Mucosa of descending colon (tissue), 3 donors: ENCODE measurements at regions not wholly inside any gene's neighbourhood (a gene's known extent, or its start where the extent isn't known, plus 50 kb on each side); places are given as distances from the start of the nearest gene placed in this dataset.
"Not testable (repeated sequence)": the region's sequence is repeated elsewhere in the genome, so short reads cannot be mapped to it uniquely, and the experiment has no call there.

ENCODE experiments used
- ATAC-seq: fragments of 200-7000 bp; cut with Tn5 transposase; one replicate; pipeline ENCODE4 v1.9.1; 2020; ENCODE audit warnings: mild to moderate bottlenecking, moderate library complexity
- DNase-seq, 3 donors: peaks; one replicate each; pipeline ENCODE4 v3.0.0-alpha.2; 2020
- H3K36me3 ChIP-seq: fragments of 200-600 bp; one replicate; pipeline ENCODE4 v1.8.0; 2021; ENCODE audit warnings: low read depth, mild to moderate bottlenecking
- H3K4me1 ChIP-seq: fragments of 200-600 bp; one replicate; pipeline ENCODE4 v1.8.0; 2021; ENCODE audit warnings: low read depth, mild to moderate bottlenecking
- H3K4me3 ChIP-seq: fragments of 200-600 bp; one replicate; pipeline ENCODE4 v1.8.0; 2021; ENCODE audit warnings: mild to moderate bottlenecking
- H3K9me3 ChIP-seq: fragments of 200-600 bp; one replicate; pipeline ENCODE4 v1.8.0; 2021; ENCODE audit warnings: mild to moderate bottlenecking
- intact Hi-C, 2 donors: fragments of 100-400 bp; cut with DNase I in 1 of 2; cut with micrococcal nuclease in 1 of 2; formaldehyde crosslinking; loops; one replicate each; pipeline versions ENCODE4 v1.11.0 to v1.11.1; 2022; cut with DNase I, micrococcal nuclease
- TF ChIP-seq, protein P1 (sequence below): fragments of 200-600 bp; IDR thresholded peaks from one replicate; pipeline ENCODE4 v1.8.0; 2022; ENCODE audit warnings: antibody characterized with exemption, mild to moderate bottlenecking
- donor health status: DM: no; HTN: no; CAD: no; lungs with moderate emphysema.
- donor health status: DM: no; HTN: no; CAD: no.
- donor health status: DM: no; HTN: yes; CAD: no.

DNA sequence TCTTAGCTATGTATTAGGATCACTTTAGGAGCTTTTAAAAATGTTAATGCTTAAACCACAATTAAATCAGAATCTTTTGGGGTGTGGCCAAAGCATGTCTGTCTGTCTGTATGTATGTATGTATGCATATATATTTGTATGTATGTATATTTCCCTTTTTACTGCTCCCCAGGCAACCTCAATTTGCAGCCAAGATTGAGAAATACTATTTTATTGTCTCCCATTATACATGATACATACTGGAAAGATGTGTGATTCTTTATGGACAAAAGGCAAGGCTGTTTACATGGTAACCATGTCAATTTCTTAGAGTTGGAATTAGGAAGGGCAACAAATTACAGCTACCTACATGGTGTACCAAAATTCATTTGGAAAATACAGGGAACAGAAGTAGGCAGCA, 783.6 kb downstream of the ETS1 start:
- peak; percentile 50 for ATAC-seq

DNA sequence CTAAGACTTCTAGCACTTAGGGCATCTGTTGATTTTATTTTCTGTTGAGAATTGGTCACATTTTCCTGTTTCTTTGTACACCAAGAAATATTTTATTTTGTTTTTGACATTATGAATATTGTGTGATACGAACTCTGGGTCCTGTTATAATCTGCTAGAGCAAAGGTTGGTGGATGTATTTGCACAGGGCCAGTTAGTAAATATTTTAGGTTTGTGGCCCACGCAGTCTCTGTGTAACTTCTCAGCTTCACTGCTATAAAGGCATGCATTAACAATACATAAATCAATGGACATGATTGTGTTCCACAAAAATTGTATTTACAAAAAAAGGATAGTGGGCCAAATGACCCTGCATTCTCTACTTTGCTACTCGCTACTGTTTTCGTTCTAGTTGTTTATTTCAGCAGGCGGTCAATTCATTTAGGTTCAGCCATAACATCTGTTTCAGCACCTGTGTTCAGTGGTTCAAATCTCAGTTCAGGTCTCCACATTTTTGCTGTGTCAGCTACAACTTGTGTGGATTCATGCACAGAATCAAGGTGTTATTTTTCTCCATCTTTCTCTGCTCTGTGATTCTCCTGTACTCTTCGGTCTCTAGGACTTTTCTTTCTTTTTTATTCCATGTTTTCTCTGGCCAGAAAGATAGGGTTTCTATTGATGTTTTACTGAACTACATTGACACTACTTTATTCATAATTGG, 786.2 kb downstream of the ETS1 start:
- Histone ChIP-seq H3K4me1 (peaks cover 16% of the 10 kb centered on the region), H3K9me3 (no peaks in the 10 kb centered on the region), H3K4me3 (no peak overlapping the region), H3K36me3 (no peaks in the 10 kb centered on the region)
- ATAC-seq: no peak
- intact Hi-C loops: no loop called here
- no peak for DNase-seq
- TF ChIP-seq, protein P1, sequence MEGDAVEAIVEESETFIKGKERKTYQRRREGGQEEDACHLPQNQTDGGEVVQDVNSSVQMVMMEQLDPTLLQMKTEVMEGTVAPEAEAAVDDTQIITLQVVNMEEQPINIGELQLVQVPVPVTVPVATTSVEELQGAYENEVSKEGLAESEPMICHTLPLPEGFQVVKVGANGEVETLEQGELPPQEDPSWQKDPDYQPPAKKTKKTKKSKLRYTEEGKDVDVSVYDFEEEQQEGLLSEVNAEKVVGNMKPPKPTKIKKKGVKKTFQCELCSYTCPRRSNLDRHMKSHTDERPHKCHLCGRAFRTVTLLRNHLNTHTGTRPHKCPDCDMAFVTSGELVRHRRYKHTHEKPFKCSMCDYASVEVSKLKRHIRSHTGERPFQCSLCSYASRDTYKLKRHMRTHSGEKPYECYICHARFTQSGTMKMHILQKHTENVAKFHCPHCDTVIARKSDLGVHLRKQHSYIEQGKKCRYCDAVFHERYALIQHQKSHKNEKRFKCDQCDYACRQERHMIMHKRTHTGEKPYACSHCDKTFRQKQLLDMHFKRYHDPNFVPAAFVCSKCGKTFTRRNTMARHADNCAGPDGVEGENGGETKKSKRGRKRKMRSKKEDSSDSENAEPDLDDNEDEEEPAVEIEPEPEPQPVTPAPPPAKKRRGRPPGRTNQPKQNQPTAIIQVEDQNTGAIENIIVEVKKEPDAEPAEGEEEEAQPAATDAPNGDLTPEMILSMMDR: no peak

More for the DNA sequence above, 783.6 kb downstream of the ETS1 start:
- intact Hi-C loops: no loop called here
- no peak overlapping the region for H3K4me3 ChIP-seq
- no peak for DNase-seq
- H3K4me1 ChIP-seq: peaks cover 16% of the 10 kb centered on the region
- no peaks in the 10 kb centered on the region for H3K9me3 ChIP-seq
- H3K36me3 ChIP-seq: no peaks in the 10 kb centered on the region
- TF ChIP-seq, protein P1: no peak

DNA sequence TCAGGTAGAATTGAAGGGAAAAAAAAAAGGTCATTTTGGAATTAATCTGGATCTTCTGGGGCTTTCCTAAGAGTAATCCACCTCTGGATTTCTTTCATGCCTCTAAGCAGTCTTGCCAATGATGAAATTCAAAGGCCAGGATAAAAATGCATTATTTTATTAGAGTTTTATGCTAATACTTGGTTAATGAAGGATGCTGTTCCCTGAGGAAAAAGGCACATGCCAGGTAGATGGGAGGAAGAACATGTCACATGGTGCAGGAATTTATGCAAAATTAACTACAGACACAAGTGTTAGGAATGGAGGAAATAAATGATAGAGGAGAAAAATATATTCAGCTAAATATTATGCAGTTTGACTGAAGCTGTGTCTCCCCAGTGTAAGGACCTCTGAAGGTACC, 792.0 kb downstream of the ETS1 start:
- Histone ChIP-seq H3K36me3 (no peaks in the 10 kb centered on the region), H3K4me3 (no peak overlapping the region), H3K9me3 (no peaks in the 10 kb centered on the region), H3K4me1 (no peaks in the 10 kb centered on the region)
- ATAC-seq (no peak), DNase-seq (no peak)
- intact Hi-C loops: no loop called here
- TF ChIP-seq, protein P1: no peak

DNA sequence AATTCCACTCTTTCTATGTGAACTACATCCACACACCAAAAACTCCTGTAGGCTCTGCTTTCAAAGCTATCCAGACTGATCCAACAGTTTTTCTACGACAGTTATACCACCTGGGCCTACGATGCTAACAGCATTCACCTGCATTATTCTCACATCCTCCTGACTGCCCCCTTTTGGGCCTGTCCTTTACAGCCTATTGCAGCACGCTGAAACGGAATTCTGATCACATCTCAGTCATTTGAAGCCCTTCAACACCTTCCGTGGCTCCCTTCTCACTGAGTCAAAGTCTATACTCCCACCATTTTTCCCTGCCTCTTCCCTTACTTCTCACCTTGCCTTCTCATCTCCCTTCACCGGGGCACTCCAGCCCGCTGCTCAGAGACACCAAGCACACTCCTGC, 791.3 kb upstream of the KIRREL3 start:
- intact Hi-C loops: no loop called here
- Histone ChIP-seq H3K9me3 (no peaks in the 10 kb centered on the region), H3K4me1 (no peaks in the 10 kb centered on the region), H3K4me3 (no peak overlapping the region), H3K36me3 (no peaks in the 10 kb centered on the region)
- DNase-seq (no peak), ATAC-seq (no peak)
- TF ChIP-seq, protein P1: no peak

DNA sequence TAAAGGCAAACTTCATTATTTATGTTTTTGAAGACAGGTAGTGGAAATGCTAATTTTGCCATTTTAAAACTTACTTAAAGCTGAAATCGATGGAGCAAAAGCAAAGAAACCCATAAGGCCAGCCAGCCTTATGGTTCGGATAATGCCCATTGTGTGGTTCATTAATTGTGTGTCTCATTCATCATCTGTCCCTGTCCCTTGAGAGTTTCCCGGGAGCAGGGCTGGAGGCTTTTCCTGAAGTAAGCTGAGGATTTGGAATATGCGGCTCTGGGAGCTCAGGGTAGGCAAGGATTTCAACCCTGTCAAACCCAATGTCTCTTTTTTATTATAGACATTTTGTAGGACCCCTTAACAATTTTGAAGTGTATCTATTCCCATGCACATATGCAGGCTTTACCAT, 790.0 kb upstream of the KIRREL3 start:
- Histone ChIP-seq H3K36me3 (no peaks in the 10 kb centered on the region), H3K9me3 (no peaks in the 10 kb centered on the region), H3K4me1 (no peaks in the 10 kb centered on the region), H3K4me3 (no peak overlapping the region)
- intact Hi-C loops: no loop called here
- no peak for ATAC-seq
- TF ChIP-seq, protein P1: no peak
- DNase-seq: no peak

DNA sequence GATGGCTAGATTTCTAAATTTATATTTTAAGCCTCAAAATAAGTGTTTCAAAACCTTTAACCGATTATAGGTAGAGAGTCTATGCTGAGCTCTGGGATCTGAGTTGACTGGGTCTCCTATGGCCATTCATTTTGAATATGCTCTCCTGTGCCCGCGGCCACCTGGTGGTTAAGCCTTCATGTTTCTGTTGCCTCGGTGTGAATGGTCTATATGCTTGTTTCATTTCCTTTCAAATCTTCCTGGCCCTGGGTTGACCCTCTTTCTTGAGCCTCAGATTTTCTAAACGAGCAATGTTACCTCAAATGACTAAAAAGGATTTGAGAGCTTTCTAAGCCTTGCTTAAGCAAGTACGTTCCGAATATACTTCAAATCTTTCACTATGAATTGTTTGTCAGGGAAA, 789.4 kb upstream of the KIRREL3 start:
- Histone ChIP-seq H3K9me3 (no peaks in the 10 kb centered on the region), H3K36me3 (no peaks in the 10 kb centered on the region), H3K4me3 (no peak overlapping the region), H3K4me1 (no peaks in the 10 kb centered on the region)
- TF ChIP-seq, protein P1: no peak
- DNase-seq (peak in 2 of 3 donors; percentile 46 to 71), ATAC-seq (peak; percentile 51)
- intact Hi-C loops: no loop called here

DNA sequence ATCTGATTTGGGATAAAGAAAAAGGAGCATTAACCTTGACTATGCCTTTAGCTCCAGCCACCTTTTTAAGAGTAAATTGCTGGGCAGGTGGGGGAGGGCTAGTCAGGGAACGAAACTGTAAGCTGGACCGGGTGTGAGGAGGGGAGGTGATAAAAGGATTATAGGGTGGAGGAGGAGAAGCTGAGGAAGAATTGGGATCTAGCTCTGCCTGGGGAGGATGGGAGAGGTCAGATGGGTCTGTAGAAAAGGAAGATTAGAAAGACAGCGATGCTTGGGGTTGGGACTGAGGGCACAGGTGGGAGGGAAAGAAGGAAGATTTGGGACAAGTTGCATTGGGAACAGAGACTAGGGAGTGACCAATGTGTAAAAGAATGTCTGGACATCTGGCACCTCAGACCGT, 772.4 kb upstream of the KIRREL3 start:
- H3K4me1 ChIP-seq: not testable (repeated sequence)

DNA sequence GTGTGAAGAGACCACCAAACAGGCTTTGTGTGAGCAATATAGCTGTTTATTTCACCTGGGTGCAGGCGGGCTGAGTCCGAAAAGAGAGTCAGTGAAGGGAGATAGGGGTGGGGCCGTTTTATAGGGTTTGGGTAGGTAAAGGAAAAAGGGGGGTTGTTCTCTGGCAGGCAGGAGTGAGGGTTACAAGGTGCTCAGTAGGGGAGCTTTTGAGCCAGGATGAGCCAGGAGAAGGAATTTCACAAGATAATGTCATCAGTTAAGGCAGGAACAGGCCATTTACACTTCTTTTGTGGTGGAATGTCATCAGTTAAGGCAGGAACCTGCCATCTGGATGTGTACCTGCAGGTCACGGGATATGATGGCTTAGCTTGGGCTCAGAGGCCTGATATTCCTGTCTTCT, 768.4 kb upstream of the KIRREL3 start:
- intact Hi-C loops, DNase-seq, H3K4me1 ChIP-seq, H3K9me3 ChIP-seq, H3K36me3 ChIP-seq, ATAC-seq, H3K4me3 ChIP-seq: not testable (repeated sequence)

More for the DNA sequence above, 772.4 kb upstream of the KIRREL3 start:
- ATAC-seq, H3K36me3 ChIP-seq, H3K9me3 ChIP-seq, intact Hi-C loops, H3K4me3 ChIP-seq, DNase-seq: not testable (repeated sequence)
